Spleen (tissue), 11 donors: ENCODE measurements at regions not wholly inside any gene's neighbourhood (a gene's known extent, or its start where the extent isn't known, plus 50 kb on each side); places are given as distances from the start of the nearest gene placed in this dataset.

Source experiments
- DNase-seq: peaks from one replicate; pipeline ENCODE4 v3.0.0-alpha.2; 2020
- H3K27ac ChIP-seq, 8 donors: fragments of 200-600 bp; sonication (generic) in 7 of 8; 1 replicate in 4 of 8; 2 replicates in 4 of 8; pipeline versions ENCODE4 v1.5.0 to v1.8.0; 2016 to 2021; ENCODE audit warnings: inconsistent platforms in 4 of 8, mild to moderate bottlenecking in 4 of 8, moderate library complexity in 1 of 8
- H3K27me3 ChIP-seq, 7 donors: fragments of 200-600 bp; sonication (generic) in 6 of 7; replicated peaks in 1 of 7; 1 replicate in 4 of 7; 2 replicates in 3 of 7; pipeline versions ENCODE4 v1.5.0 to v1.8.0; 2016 to 2021; ENCODE audit warnings: inconsistent platforms in 3 of 7, mild to moderate bottlenecking in 1 of 7
- H3K36me3 ChIP-seq, 6 donors: fragments of 200-600 bp; sonication (generic) in 5 of 6; 1 replicate in 4 of 6; 2 replicates in 2 of 6; pipeline versions ENCODE4 v1.5.0 to v1.8.0; 2016 to 2021; ENCODE audit warnings: inconsistent platforms in 2 of 6
- H3K4me1 ChIP-seq, 6 donors: fragments of 200-600 bp; sonication (generic) in 5 of 6; 1 replicate in 3 of 6; 2 replicates in 3 of 6; pipeline versions ENCODE4 v1.5.0 to v1.8.0; 2016 to 2021; ENCODE audit warnings: inconsistent platforms in 3 of 6
- H3K4me3 ChIP-seq, 8 donors: fragments of 200-600 bp; sonication (generic) in 7 of 8; 1 replicate in 4 of 8; 2 replicates in 4 of 8; pipeline versions ENCODE4 v1.5.0 to v1.8.0; 2016 to 2021; ENCODE audit warnings: inconsistent platforms in 4 of 8, mild to moderate bottlenecking in 4 of 8, moderate library complexity in 2 of 8
- H3K9me3 ChIP-seq, 8 donors: fragments of 200-600 bp; sonication (generic) in 7 of 8; 1 replicate in 4 of 8; 2 replicates in 4 of 8; pipeline versions ENCODE4 v1.5.0 to v1.8.0; 2016 to 2021; ENCODE audit warnings: inconsistent platforms in 4 of 8
- CTCF ChIP-seq, 11 experiments: fragments of 200-600 bp in 7 of 11; fragments of 450-650 bp in 4 of 11; sonication (generic) in 4 of 11; IDR thresholded peaks in 8 of 11; conservative IDR thresholded peaks in 3 of 11; 1 replicate in 7 of 11; 2 replicates in 4 of 11; pipeline versions ENCODE4 v1.4.0 to v1.8.0; 2016 to 2021; ENCODE audit warnings: antibody characterized with exemption in 11 of 11, inconsistent platforms in 4 of 11, mild to moderate bottlenecking in 1 of 11
- POLR2A ChIP-seq, 3 donors: fragments of 450-650 bp; IDR thresholded peaks; one replicate each; pipeline ENCODE4 v1.5.1; 2017; ENCODE audit warnings: antibody characterized with exemption in 3 of 3, mild to moderate bottlenecking in 1 of 3
- POLR2AphosphoS5 ChIP-seq, 3 donors: sonication (generic); formaldehyde crosslinking; IDR thresholded peaks; one replicate each; pipeline ENCODE4 v1.5.1; 2017; ENCODE audit warnings: antibody characterized with exemption in 3 of 3
- WGBS, 5 donors: extraction: QIAGEN DNeasy Blood & Tissue Kit in 3 of 5; methylation state at CpG; one replicate each; pipeline versions ENCODE4 v1.1.5 to v1.1.7; 2013 to 2018; 5-methylcytosine and 5-hydroxymethylcytosine counted together
- intact Hi-C: fragments of 100-400 bp; cut with DNase I; formaldehyde crosslinking; loops from one replicate; pipeline ENCODE4 v1.15.0; 2023; ENCODE audit warnings: low total_unique reads
- donor health status: healthy with polysubstance abuse.
- donor health status: DM: no; HTN: no; CAD: no; lungs with moderate emphysema.
- donor health status: DM: no; HTN: no; CAD: no.
- donor health status: Bipolar disorder and iron deficiency.
- donor health status: healthy.
- donor health status: DM: no; HTN: no; CAD: no.
- donor health status: DM: yes; HTN: yes; CAD: no.

GRCh38 chr15:49718846-49719245 lies 98.0 kb downstream of the DTWD1 start:
- H3K27me3 ChIP-seq = no peaks in the 10 kb centered on the region
- peak overlapping the region in 1 of 8 donors; percentile 50 for H3K27ac ChIP-seq
- no peak for DNase-seq
- intact Hi-C loops = no loop called here
- WGBS, 5 donors = 71 to 87% (median 77%) methylated on average over 3 of the region's 3 CpGs
- TF ChIP-seq CTCF (IDR thresholded peaks at IDR 0.05 in 8 of 11, conservative IDR thresholded peaks at IDR 0.05 in 3 of 11) (no peak), POLR2AphosphoS5 (IDR thresholded peaks at IDR 0.05) (no peak), POLR2A (IDR thresholded peaks at IDR 0.05) (no peak)
- peaks cover 0 to 35% (median 8%) of the 10 kb centered on the region in 6 donors for H3K4me1 ChIP-seq
- no peaks in the 10 kb centered on the region for H3K9me3 ChIP-seq
- no peak overlapping the region for H3K4me3 ChIP-seq
- H3K36me3 ChIP-seq = no peaks in the 10 kb centered on the region

GRCh38 chr15:49720261-49720660 lies 99.4 kb downstream of the DTWD1 start:
- Histone ChIP-seq H3K4me3 (no peak overlapping the region), H3K27ac (no peak overlapping the region), H3K4me1 (peaks cover 0 to 26% (median 3%) of the 10 kb centered on the region in 6 donors), H3K9me3 (peaks cover 0 to 4% (median 0%) of the 10 kb centered on the region in 8 donors), H3K36me3 (no peaks in the 10 kb centered on the region), H3K27me3 (no peaks in the 10 kb centered on the region)
- intact Hi-C loops = no loop called here
- DNase-seq = no peak
- no peak for TF ChIP-seq POLR2AphosphoS5 (IDR thresholded peaks at IDR 0.05)
- no peak for TF ChIP-seq CTCF (IDR thresholded peaks at IDR 0.05 in 8 of 11, conservative IDR thresholded peaks at IDR 0.05 in 3 of 11)
- no peak for TF ChIP-seq POLR2A (IDR thresholded peaks at IDR 0.05)
- 84 to 94% (median 88%) methylated on average over 3 of the region's 3 CpGs for WGBS, 5 donors

GRCh38 chr15:49721091-49721490 lies 100.2 kb downstream of the DTWD1 start:
- Histone ChIP-seq H3K36me3 (no peaks in the 10 kb centered on the region), H3K9me3 (peaks cover 0 to 11% (median 7%) of the 10 kb centered on the region in 8 donors), H3K4me1 (peaks cover 0 to 20% (median 0%) of the 10 kb centered on the region in 6 donors), H3K27me3 (no peaks in the 10 kb centered on the region), H3K4me3 (no peak overlapping the region), H3K27ac (no peak overlapping the region)
- 88 to 100% (median 95%) methylated on average over 1 of the region's 1 CpG for WGBS, 5 donors
- DNase-seq = no peak
- intact Hi-C loops = no loop called here
- TF ChIP-seq POLR2A (IDR thresholded peaks at IDR 0.05) (no peak), CTCF (IDR thresholded peaks at IDR 0.05 in 8 of 11, conservative IDR thresholded peaks at IDR 0.05 in 3 of 11) (no peak), POLR2AphosphoS5 (IDR thresholded peaks at IDR 0.05) (no peak)

GRCh38 chr15:49721621-49722020 lies 100.8 kb downstream of the DTWD1 start:
- H3K9me3 ChIP-seq = peaks cover 0 to 17% (median 12%) of the 10 kb centered on the region in 8 donors
- DNase-seq = no peak
- no peak overlapping the region for H3K4me3 ChIP-seq
- intact Hi-C loops = no loop called here
- peaks cover 0 to 20% (median 0%) of the 10 kb centered on the region in 6 donors for H3K4me1 ChIP-seq
- no peaks in the 10 kb centered on the region for H3K36me3 ChIP-seq
- no peak overlapping the region for H3K27ac ChIP-seq
- 94 to 100% (median 96%) methylated on average over 1 of the region's 1 CpG for WGBS, 5 donors
- H3K27me3 ChIP-seq = no peaks in the 10 kb centered on the region
- no peak for TF ChIP-seq POLR2A (IDR thresholded peaks at IDR 0.05)
- no peak for TF ChIP-seq CTCF (IDR thresholded peaks at IDR 0.05 in 8 of 11, conservative IDR thresholded peaks at IDR 0.05 in 3 of 11)
- TF ChIP-seq POLR2AphosphoS5 (IDR thresholded peaks at IDR 0.05) = no peak
